GM21360 (cell line): ENCODE measurements at regions not wholly inside any gene's neighbourhood (a gene's known extent, or its start where the extent isn't known, plus 50 kb on each side); places are given as distances from the start of the nearest gene placed in this dataset.
"Not testable (repeated sequence)": the region's sequence is repeated elsewhere in the genome, so short reads cannot be mapped to it uniquely, and the experiment has no call there.

Source experiments
- ATAC-seq: cut with Tn5 transposase; IDR thresholded peaks from one replicate; pipeline ENCODE4 v1.9.1; 2021; ENCODE audit warnings: mild to moderate bottlenecking, moderate library complexity; ENCODE audit not compliant: unreplicated experiment

- ATAC-seq = no peak
Observed at GRCh38 chr11:82225502-82225901, 508.2 kb downstream of the FAM181B start.

DNA sequence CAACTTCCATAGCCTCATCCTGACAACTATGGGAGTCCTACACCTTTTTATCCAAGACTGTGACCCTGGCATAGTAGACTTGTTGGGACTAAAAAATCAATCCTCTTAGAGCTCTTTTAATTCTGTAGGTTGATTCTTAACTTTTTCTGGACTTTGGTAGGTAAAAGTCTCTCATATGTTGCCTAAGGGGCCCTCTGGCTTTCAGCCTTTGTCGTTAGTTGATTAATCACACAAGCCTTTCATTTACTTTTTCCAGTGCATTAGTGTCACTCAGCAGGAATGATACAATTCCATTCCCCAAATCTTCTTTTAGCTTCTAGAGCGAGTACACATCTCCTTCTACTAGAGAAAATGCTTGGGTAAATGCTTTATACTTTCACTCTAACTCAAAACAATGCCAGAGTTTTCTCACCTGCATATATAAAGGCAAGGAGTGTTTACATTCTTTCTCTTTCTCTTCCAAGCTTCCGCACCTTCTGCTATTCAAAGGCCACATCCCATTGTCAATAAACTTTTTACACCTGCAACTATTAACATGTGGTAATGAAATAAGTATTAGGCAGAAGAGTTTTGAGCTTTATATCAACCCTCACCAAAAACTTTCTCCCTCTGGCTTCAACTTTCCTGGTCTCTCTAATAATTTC, 516.6 kb downstream of the FAM181B start:
- ATAC-seq = no peak

GRCh38 chr11:82210011-82210410, 523.7 kb downstream of the FAM181B start:
- no peak for ATAC-seq

DNA sequence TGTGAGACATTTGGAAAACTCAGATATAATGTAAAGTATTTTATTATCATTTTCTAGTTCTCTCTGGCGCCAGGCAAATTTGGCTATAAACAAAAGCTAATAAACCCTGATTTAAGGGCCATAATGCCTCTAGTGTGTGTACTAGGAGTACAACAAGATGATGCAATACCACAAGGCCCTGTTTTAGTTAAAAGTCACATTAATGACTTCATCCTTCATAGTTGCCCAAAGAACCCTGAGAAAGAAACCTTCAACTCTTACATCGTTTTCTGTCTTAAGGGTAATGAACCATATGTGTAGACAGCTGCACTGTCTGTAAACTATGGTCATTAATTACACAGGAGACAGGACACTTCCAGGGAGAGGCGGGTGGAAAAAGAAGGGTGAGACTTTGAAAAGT, 538.4 kb downstream of the FAM181B start:
- no peak for ATAC-seq

DNA sequence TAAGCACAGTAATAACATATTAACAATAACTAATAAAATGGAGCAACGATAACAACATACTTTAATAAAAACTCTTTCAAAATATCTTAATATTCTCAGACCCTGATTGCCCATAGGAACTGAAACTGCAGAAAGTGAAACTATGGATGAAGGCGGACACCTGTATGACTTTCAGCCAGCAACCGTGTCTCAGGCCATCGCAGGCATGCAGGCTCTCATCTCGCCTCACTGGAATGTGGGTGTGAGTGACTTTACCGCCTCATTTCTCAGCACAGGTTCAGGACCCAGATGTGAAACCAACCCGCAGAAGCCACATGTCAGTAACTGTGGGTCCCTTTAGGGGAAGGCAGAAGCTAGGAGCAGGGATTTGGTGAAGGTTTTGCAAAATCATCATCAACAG, 539.1 kb downstream of the FAM181B start:
- ATAC-seq = no peak

DNA sequence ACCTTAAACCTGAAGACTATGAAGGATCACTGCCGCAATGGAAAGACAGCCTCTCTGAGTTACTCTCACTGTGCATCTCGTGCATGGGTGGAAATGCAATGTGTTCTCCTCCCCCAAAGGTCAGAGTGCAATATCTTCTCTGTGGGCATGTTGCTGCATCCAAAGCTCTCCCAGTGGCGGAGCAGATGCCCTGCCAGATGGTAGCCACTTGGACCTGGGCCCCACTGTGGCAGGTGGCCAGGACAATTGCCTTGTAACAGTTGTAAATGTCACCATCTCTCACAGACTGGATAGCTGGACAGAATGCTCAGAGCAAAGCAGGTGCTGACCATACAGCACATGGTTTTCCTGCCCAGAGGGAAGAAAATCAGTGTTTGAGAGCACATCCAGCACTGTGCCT, 542.0 kb downstream of the FAM181B start:
- no peak for ATAC-seq

GRCh38 chr11:82185925-82186324, 547.7 kb downstream of the FAM181B start:
- ATAC-seq = no peak

DNA sequence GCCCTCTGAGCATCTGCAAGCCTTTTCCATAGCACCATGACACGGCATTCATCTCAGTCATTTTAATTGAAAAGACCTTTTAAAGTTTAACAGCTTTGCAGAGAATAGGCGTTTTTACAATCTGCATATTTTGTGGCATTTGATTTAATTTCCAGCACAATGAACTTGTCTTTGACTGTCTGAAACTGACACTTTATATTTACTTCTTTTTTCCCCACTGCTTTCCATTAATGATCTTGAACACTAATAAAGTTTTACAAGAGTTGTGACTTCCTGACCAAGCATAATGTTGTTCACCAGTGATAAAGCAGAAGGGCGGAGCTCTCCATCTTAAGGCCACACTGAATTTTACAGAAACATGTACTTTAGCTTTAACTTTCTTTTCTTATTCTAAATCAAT, 548.7 kb downstream of the FAM181B start:
- ATAC-seq = no peak

GRCh38 chr11:82183346-82183745, 550.3 kb downstream of the FAM181B start:
- ATAC-seq = no peak

- ATAC-seq = not testable (repeated sequence)
Observed at GRCh38 chr11:82182697-82183096, 551.0 kb downstream of the FAM181B start.

DNA sequence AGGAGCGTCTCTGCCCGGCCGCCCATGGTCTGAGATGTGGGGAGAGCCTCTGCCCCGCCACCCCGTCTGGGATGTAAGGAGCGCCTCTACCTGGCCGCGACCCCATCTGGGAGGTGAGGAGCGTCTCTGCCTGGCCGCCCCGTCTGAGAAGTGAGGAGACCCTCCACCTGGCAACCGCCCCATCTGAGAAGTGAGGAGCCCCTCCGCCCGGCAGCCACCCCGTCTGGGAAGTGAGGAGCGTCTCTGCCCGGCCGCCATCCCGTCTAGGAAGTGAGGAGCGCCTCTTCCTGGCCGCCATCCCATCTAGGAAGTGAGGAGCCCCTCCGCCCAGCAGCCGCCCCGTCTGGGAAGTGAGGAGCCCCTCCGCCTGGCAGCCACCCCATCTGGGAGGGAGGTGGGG, 551.9 kb downstream of the FAM181B start:
- ATAC-seq = not testable (repeated sequence)

- no peak for ATAC-seq
Observed at GRCh38 chr11:82176945-82177344, 556.7 kb downstream of the FAM181B start.

DNA sequence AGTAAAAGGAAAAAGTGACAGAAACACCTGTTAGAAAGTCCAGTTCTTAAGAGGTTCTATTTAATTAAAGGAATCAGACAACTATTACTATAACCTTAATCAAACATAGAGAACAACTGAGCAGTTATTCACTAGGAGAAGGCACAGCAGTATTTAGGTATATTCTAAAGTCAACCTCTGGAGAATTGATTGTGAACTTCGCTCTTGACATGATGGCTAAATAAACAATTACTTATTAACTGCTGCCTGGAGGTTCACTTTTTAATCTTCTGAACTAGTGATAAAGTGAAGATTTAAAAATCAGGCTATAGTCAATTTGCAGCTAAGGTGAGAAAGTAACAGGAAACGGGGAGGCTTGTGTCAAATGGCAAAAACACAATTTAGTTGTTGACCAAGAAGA, 557.3 kb downstream of the FAM181B start:
- ATAC-seq = no peak

DNA sequence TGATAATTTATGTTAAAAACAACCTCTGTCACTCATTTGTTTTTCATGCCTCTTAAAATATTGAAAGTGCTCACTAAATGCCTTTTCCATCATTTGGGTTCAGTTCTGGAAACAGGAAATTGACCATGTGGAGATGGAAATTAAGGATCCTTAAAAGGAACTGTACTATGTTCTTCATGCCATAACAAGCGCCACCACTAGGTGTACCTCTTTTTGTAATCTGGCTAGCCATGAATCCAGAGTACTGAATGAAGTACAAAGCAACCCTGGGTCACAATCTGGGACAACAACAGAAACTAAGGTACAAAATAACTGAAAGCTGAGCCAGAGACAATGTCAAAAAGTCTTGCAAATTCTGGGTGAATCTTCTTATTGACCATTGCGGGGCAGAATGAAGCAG, 559.1 kb downstream of the FAM181B start:
- no peak for ATAC-seq

GRCh38 chr11:82146789-82147188, 586.9 kb downstream of the FAM181B start:
- ATAC-seq = no peak

DNA sequence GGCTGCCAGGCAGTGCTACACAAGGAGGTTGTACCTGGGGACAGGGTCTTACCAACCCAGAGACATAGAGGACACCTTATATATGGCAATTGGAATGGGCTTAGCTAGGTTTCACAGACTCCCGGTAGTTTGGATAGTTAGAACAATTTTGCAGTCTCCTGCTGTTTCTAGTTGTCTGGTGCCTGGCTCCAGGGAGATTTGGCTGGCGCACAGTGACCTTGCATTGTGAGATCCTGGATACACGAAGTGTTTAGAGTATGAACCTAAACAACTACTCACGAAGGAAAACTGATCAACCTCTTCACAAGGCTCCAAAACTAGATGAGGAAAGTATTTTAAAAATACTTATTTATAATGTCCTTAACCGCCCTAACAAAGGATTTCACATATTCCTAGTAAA, 614.7 kb downstream of the FAM181B start:
- ATAC-seq = no peak

- no peak for ATAC-seq
Observed at GRCh38 chr11:82117362-82117761, 616.3 kb downstream of the FAM181B start.

- no peak for ATAC-seq
Observed at GRCh38 chr11:82105331-82105998, 628.2 kb downstream of the FAM181B start.

- ATAC-seq = no peak
Observed at GRCh38 chr11:82092904-82093303, 640.8 kb downstream of the FAM181B start.

- ATAC-seq = no peak
Observed at GRCh38 chr11:82089426-82089825, 644.2 kb downstream of the FAM181B start.

DNA sequence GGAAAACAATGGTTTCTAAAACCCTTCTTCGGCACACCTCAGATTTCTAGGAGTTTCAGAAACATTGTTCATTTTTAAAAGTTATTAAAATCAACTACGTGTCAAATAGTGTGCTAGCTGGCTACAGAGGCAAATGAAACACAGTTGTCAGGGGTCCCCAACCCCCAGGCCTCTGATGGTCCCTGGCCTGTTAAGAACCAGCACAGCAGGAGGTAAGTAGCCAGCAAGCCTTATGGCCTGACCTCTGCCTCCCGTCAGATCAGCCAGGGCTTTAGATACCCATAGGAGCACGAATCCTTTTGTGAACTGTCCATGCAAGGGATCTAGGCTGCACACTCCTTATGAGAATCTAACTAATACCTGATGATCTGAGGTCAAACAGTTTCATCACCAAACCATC, 648.2 kb downstream of the FAM181B start:
- no peak for ATAC-seq

GRCh38 chr11:82082976-82083375, 650.7 kb downstream of the FAM181B start:
- no peak for ATAC-seq

GRCh38 chr11:82080160-82080559, 653.5 kb downstream of the FAM181B start:
- ATAC-seq = no peak
